ENCODE measurements at regions not wholly inside any gene's neighbourhood (a gene's known extent, or its start where the extent isn't known, plus 50 kb on each side); places are given as distances from the start of the nearest gene placed in this dataset.

DNA sequence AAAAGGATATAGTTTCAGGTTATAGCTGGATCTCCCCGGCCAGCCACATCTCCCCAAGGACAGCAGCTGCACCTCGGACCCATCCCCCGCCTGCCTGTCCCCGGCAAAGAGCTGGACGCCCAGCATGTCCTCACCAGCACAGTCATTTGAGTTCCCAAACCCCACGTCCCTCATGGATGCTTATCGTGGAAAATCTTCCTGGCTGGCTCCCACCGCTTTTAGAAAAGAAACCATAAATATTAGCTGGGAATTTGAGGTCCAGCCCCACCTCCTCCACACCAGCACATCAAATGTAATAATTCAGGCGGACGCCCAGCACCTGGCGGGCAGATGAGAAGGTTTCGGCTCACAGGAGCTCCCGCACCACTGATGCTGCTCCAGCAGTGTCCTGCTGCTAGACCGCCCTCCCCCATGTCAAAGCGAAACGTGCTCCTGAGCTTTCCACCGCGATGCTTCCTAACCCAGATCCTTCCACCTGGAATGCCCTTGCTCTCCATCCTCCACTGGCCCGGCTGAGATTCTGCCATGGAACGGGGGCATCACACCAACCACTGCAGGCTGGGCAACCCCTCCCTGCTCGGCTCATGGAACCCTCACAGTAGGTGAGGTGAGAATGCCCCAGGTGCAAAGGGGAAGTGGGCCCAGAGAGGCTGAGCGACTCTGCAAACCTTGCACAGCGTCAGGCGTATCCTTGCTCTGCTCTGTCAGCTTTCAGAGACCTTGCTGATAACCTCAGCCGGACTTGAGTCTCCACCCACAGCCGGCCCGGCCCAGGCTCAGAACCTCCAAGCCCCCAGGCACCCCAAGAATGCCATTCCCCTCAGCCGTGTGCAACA lies 71.5 kb upstream of the GPC1 start:
- no peak for DNase-seq

DNA sequence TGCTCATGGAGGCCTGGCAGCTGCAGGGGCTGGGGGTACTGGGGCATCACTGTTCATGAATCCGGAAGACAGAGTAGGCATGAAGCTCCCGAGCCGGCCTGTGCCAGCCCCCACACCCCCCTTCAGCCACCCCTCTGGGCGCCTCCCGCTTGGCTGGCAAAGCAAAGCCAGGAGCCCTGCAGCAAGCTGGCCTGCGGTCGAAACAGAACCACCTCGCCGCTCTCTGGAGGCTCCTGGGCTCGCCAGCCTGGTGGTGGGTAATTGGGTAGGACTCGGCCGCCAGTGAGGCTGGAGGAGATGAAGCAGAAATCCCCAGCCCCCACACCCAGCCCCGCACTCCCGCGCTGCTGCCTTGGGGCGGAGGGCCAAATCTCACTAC lies 70.9 kb upstream of the GPC1 start:
- DNase-seq, result no peak

GRCh38 chr2:240364961-240365775 lies 70.3 kb upstream of the GPC1 start:
- no peak for DNase-seq

DNA sequence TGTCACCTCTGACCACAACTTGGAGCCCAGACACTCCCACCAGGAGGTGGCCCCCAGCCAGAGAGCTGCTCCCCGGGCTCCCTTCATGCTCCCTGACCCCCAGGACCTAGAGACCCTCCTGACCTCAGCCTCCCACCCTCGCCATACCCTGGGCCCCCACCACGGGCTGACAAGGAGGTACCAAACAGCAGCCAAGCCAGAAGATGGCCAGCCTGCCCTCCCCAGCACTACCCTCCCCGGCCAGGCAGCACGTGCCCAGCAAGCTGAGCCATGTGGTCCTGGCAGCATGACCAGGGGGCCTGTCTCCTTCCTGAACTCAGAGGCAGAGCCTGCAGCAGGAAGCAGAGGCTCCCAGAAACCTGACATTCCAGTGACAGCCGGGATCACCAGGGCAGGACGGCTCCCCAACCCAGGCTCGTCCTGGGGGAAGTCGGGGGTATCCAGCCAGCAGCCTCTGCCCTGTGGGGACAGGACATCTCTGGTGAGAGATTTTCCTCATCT lies 69.4 kb upstream of the GPC1 start:
- DNase-seq, result no peak

DNA sequence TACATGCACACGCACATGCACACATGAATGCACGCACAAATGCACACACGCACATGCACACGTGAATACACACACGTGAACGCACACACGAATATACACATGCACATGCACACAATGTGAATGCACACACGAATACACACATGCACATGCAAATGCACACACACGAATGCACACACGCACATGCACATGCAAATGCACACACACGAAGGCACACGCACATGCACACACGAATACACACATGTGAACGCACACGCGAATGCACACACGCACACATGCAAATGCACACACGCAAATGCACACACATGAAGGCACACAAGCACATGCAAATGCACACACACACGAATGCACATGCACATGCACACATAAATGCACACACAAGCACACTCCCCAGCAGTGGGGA lies 68.6 kb upstream of the GPC1 start:
- no peak for DNase-seq

GRCh38 chr2:240367721-240368120 lies 67.7 kb upstream of the GPC1 start:
- no peak for DNase-seq

DNA sequence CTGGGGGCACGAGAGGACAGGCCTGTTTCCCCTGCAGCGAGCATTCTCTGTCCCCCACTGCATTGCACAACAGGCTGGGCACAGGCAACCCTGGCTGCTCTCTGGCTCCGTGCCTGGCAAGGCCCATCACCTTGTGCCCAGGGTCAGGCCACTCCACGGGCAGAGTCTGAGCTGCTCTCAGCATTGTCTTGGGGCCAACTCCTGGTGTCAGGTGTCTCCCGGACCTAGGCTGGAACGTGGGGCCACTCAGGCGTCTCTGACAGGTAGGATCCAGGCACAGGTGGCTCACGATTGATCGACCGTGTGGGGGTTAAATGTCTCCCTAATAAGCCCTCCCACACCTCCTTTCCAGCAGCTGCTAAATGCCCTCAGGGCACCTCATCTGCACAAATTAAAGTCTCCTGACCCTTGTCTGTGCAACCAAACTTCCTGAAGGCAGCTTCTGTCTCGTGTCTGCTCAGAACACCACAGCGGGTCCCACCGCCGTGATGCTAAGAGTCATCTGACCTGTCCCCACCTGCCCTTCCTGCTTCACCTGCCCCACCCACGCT lies 66.6 kb upstream of the GPC1 start:
- peak; percentile 27 for DNase-seq

GRCh38 chr2:240369335-240369734 lies 66.1 kb upstream of the GPC1 start:
- no peak for DNase-seq

DNA sequence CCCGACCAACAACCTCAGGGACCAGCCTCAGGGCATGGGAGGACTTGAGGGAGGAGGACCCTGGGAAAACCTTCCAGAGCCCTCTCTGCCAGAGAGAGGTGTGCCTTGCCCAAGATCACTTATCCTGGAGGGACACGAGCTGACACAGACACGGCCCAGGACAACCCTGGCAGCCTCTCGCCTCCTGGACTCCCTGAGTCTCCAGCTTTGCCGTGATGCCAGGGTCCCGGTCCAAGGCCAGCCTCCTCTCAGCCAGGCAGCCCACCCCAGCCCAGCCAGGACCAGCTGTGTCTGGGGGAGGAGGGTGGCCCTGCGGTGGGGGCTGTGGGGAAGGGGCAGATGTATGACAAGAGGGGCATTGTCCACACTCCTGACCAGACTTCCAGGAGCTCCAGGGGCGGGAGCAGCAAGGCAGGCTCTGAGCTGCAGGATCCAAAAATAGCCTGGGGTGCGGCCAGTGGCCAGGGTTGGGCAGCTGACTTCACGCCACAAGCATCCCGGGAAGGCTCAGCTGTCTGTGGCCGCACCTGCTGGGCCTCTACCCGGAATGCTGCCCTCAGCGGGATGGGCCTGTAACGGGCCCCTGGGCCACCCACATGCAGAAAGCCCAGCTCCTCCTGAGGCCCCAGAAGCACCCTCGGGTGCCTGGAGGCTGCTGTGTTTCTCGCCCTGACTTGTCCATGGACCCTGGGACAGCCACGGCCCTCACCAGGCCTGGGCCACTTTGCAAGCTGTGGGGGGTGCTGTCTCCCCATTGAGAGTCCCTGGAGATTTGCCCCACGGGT lies 65.5 kb upstream of the GPC1 start:
- DNase-seq, result no peak

DNA sequence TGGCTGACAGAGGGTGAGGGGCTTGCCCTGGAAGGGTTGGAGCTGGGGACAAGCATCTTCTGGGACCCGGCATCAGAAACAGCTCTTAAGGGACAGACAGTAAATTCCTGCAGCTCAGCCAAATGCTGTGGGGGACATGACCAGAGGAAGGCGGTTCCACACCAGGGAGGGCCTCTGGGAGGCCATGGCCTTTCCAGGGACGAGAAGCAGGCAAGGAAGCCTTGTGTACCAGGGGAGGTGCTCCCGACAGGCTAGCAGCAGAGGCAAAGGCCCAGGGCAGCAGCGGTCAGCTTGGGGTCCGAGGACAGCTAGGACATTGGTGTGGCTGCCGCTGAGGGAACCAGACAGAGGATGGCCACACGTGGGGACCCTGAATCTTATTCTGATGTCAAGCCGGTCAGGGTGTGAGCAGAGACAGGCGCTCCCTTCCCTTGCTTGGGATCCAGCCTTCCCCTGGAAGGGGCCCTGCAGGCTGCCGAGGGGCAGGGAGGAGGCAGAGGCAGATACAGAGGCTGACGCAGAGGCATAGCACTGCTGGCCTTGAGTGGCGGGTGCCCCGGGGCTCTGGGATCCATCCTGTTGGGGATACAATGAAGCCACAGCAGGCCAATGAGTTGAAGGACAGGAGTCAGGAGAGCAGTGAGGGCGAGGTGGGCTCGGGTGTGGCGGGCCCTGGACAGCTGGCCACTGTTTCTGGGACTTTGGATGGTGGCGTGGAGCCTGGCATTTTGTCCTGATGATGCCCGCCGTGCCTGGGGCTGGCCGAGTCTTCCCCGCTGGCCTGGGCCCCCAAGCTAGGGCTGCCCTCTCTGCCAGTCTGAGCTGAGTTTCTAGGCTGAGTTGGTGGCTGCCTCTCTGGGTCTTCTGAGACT lies 64.1 kb upstream of the GPC1 start:
- no peak for DNase-seq

DNA sequence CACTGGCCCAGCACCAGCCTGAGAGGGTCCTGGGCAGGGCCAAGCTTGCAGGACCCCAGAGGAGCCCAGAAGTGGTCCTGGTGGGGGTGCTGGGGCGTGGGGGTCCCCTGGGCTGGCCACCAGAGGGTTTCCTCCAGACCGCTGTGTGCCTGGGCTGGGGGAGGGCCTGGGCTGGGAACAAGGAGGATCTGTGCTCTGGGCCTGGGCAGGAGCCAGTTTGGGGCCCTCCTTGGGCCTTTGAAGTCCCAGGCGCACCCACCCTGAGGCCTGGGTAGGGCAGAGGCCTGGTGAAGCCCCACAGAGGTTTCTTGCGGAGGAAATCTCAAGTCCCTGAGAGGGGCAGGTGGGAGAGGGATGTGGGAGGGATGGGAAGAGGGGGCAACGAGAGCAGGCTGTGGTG lies 63.4 kb upstream of the GPC1 start:
- DNase-seq, result no peak

DNA sequence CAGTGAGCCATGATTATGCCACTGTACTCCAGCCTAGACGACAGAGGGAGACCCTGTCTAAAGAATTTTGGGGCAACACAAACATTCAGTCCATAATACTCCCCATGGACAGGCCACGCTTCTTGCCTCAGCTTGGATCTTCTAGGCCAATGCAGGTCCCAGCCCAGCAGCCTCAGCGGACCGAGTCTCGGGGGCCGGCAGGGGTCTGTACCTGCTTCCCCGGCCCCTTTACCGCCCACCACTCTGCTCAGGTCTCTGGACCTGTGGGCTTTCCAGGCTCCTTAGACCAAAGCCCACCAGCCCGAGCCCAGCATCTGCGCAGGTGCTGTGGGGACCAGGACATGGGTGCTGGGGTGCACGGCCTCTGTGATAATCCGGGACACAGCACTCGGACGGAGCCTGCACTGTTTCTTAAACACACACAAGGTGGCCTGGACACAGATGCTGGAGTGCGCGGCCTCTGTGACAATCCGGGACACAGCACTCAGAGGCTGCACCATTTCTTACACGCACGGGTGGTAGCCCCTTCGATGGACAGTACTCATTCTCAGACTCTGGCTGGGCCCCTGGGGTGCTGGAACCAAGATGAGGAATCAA lies 62.1 kb upstream of the GPC1 start:
- DNase-seq, result no peak

DNA sequence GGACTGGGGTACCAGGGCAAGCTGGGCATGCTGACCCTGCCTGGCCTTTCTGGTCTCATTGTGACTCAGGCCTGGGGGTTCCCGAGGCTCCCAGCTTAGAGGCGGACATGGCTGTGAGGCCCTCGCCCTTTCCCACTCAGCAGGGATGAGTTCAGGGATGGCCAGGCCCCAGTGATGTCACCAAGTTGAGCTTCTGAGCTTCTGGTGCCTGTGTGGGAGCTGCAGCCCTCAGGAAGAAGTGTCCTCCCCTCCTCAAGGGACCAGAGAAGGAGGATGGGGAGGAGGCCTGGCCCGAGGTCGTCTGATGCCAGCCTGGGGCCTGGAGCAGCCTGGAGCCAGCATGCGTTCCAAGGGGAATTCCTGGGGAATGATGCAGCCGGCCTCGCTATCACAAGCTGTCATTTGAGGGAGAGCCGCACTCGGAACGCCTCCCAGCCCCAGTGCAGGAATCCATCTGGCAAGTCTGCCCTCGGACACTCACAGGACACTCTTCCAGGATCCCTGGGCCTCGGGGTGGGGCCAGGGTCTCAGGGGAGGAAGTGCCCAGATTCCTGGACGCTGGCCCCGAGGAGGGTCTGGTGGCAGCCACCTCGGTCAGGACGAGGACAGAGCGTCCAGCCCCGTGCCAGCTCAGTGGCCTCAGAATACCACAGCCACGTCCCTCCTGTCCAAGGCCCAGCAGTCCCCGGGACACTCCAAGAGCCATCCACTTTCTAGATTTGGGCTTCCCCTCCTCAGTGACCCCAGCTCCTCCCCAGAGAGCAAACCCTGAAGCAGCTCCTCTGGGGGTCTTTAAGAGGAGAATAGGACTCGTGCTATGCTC lies 61.2 kb upstream of the GPC1 start:
- DNase-seq, result no peak

DNA sequence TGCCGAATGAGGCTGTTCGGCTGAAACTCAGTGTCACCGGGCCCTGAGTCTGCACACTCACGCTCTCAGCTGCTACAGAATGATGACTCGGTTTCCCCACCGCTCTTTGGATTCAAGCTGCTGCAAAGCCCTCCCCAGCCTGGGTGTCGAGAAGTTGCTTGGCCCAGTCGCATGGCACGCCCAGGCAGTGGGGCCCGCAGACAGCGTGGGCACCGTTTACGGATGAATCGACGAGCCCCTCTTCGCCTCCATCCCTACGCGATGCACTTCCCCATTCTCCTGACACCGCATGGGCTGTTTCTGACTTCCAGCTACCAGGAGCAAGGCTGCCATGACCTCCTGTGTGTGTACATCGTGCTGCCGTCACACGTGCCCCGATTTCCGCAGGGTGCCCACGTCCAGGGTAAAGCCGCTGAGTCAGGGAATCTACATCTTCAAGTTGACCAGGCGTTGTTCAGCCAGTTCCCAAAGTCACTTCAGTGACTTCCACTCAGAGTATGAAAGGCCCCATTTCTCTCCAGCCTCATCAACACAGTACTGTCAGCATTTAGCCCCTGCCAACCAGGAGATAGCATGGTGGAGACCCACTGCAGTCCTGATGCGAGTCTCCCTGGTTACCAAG lies 60.3 kb upstream of the GPC1 start:
- DNase-seq, result no peak

- DNase-seq, result no peak
Measured at GRCh38 chr2:240376739-240377138, 58.7 kb upstream of the GPC1 start.

- no peak for DNase-seq
Measured at GRCh38 chr2:240377366-240377765, 58.1 kb upstream of the GPC1 start.

DNA sequence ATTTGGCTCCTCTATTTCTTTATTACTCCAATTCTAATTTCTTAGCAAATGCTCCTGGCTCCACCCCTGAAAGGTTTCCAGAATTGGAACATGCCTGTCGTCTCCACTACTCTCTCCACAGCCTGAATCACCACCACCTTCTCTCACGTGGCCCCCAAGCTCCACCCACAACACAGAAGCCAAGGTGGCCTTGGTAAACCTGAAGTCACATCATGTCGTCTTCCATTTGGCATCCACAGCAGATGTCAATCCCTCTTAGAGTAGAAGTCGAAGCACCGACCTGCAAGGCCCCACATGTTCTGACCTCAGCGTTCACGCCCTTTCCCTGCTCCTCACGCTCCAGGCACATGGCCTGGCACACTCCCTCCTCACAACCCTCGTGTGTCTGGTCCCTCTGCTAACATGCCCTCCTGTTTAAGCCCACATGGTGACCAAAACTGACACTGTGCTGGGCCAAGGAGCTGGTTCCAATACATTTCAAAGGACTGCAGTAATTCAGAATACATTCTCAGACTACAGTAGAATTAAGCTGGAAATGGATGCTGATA lies 56.3 kb upstream of the GPC1 start:
- no peak for DNase-seq

- no peak for DNase-seq
Measured at GRCh38 chr2:240383099-240383758, 52.2 kb upstream of the GPC1 start.
